ENCODE measurements at regions not wholly inside any gene's neighbourhood (a gene's known extent, or its start where the extent isn't known, plus 50 kb on each side); places are given as distances from the start of the nearest gene placed in this dataset.
A peak's percentile ranks its signal among the peaks of the same experiment; 100 is the strongest.

DNA sequence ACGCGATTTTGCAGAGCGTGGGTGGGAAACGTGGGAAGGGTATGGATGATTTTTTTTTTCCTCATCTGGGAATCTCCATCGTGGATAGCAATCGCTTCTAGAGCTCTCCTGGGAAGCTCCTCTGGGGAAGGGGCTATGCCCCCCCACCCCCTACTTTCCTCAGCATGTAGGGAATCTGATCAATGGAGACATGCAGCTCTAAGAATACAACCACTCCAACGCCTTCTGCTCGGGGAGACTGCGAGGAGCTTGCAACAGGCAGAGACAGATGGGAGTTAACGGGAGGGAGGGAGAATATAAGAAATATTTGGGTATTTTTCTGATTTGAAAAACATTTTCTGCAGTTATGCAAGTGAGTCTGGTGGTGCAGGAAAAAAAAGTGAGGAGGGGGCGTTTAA lies 104.6 kb upstream of the HSD17B12 start:
- no peak for DNase-seq (ENCODE audit: low spot score)

DNA sequence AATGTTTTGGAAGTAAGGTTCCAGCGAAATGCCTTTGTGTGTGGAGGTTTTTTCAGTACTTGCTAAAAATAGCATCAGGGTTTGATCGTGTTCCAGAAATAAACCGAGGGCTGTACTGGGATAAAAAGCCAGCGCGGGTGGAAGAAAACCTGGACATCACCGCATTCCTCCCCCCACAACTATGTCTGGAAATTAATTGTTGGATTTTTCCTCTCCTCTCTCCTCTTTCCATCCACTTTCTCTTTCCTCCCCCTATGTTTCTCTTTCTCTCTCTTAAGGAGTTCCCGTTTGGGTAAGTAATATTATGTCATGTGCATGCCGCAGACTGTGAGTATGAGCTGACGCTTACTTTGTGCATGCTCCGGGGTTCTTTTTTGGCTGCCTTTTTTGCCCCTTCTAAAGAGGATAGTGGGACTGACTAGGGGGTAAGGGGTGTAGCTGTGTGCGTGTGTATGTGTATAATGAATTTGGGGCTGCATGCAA lies 104.2 kb upstream of the HSD17B12 start:
- DNase-seq (ENCODE audit: low spot score) = no peak

DNA sequence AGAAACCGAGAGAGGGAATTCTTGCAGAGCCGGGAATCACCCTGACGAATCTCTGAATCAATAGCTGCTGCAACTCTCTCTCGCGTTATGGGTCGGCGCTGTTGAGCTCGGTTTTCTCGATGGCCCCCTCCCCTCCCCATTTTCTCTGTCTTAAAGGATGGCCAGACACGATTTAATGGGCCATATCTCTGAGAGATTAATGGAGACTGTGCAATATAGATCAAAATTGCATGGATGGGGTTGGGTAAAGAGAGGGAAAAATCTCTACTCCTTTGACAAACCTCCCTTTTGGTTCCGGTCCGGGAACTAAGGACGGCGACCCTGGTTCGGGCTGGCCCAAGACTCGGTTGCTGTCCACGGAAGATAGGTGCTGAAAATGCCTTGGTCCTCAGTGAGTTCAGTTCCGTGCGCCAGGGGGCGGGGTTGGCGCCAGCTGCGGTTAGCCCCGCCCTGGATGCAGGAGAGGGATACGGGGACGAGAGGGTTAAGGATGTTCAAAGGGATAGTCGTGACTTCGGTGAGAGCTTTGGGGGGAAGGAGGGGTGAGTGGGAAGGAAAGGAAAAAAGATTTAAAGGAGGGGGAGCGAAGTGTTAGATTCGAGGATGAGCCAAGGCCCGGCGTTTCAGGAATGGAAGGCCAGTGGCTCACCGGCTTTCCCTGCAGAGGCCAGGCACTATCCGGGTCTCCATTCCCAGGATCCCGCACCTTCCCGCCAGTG lies 103.6 kb upstream of the HSD17B12 start:
- no peak for DNase-seq (ENCODE audit: low spot score)

- DNase-seq (ENCODE audit: low spot score) = no peak
Observed at GRCh38 chr11:43577566-43578264, 102.8 kb upstream of the HSD17B12 start.

DNA sequence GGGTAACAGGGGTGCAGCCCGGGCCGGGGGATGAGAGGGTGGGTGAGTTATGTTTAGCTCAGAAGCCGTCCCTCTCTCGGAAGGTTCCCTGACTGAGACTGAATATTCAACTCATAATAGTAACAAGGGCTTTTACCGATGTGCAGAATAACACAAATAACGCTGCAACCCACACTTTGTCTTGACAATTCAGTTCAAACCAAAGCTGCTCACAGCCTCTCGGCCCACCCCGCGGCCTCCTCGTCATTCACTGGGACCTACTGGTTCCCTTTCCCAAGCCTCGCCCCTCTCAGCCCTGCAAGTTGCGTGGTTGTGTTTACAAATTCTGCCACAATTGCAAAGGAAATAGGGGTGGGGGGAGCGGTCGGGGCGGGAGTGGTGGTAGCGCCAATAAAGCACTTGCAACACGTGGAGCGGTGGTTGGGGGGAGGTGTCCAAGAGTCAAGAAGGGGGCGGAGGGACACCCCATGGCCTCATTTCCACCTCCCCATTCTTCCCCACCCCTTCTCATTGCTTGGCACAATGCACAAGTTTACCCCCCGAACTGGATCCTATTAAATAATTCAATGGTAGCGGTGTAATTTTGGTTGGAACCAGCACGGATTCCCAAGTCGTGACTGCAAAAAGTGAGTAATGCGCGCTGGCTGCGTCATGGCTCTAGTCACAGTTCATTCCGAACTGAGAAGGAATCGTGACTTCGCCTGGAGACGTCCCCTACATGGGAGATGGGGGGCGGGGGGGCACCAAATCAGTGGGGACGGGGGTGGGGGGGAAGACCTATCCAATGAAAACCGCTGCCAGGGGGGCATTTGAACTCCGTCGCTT lies 102.0 kb upstream of the HSD17B12 start:
- DNase-seq (ENCODE audit: low spot score) = no peak

GRCh38 chr11:43579171-43579918 lies 101.2 kb upstream of the HSD17B12 start:
- DNase-seq (ENCODE audit: low spot score) = peak; percentile 45

DNA sequence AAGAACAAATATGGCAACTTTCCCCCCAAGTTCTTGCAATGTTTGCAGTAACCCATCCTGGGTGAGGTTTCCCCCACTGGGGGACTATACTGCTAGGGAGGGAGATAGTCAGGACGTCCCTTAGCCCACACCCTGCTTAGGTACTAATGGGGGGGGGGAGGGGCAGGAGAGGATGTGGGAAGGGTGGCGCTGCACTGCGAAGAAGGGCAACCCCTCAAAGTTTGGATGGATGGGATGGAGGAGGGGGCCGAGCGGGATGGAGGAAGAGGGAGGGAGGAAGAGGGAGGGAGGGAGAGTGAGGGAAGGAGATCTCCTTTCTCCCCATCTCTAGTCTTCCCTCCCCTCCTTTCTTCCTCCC lies 100.6 kb upstream of the HSD17B12 start:
- DNase-seq (ENCODE audit: low spot score) = no peak

DNA sequence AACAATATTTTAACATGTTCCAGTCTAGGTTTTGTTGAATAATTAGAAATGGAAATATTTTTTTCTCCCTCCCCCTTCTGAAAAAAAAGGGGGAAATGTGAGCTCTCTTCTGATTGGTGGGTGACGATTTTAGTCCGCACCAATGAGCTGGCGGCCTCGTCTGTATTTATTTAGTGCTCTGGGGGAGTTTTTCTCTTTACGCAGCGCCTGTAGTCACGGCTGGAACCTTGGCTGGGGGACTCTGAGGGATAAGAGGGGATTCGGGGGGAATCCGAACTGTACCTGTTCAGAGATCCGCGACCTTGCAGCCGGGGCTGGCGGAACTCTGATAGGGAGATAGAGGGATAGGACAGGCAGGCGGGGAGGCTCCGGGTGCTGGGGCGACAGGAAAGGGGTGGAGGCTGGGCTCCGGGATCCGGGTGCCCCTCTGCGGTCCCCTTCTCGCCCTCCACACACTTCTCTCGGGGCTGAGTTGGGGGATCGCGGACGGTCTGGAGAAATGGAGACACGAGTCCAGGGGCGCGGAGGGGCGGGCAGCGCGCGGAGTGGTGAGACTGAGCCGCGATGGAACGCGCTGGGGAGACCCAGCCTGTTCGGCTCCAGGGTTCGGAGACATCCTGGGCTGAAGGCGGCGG lies 99.7 kb upstream of the HSD17B12 start:
- DNase-seq (ENCODE audit: low spot score) = no peak

DNA sequence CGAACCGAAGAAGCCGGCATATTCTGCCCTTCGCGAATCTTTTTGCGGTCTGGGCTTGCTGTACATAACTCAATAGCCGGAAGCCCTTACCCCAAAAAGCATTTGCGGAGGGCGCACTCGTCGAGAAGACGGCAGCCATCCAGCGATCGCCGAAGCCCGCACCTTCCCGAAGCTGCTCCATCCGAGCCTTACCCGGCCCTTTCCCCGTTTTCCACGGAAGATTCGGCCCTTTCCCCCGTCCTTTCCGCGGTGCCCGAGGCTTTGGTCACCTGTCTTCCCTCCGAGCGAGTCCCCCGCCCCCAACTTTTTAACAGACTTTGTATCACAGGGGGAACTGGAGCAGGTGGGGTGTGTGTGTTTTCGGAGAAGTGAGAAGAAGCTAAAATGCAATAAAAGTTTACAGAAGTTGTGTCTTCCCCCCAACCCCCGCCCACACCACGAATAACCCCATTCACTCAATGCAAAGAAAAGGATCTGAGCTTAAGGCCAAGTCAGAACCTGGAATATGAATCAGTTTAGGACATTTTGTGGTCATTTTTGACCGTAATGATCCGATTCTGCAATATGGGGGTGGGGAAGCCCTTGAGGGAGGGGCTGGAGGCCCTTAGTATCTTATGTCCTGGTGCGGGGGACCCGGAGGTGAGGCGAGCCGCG lies 99.0 kb upstream of the HSD17B12 start:
- DNase-seq (ENCODE audit: low spot score) = no peak

DNA sequence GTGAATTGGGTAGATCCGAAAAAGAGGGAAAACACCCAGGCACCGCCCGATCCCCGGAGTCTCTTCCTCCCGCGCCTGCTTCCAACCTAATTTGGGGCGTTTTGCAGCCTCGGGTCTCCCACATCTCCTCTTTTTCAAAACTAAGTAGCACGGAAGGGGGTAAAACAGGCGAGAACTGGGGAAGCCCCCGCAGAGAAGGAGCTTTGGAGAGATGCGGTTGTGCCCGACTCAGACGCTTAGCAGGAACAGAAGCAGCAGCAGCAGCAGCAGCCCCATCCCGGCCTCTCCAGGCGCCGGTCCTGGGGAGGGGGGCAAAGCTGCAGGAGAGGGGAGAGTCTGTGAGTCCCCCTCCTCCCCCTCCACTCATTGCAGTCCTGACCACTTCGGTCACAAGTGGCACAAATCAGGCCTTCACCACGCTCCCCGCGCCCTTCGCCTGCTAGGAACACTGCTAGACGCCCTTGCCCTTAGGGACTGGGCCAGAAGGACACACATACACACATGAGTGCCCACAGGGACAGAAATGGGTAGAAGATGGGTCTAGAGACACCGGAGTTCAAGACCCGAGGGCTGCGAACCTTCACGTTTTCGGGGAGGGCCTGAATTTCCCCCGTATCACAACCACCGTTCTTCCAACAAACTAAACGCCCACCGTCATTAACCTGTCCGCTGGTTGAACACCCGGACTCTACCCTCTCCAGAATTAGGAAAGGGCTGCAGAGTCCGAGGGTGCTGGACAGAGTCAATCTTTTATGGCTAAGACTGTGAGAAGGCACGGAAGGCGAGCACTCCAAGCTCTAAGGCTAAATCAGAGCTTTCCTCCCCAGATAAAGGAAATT lies 98.3 kb upstream of the HSD17B12 start:
- no peak for DNase-seq (ENCODE audit: low spot score)

DNA sequence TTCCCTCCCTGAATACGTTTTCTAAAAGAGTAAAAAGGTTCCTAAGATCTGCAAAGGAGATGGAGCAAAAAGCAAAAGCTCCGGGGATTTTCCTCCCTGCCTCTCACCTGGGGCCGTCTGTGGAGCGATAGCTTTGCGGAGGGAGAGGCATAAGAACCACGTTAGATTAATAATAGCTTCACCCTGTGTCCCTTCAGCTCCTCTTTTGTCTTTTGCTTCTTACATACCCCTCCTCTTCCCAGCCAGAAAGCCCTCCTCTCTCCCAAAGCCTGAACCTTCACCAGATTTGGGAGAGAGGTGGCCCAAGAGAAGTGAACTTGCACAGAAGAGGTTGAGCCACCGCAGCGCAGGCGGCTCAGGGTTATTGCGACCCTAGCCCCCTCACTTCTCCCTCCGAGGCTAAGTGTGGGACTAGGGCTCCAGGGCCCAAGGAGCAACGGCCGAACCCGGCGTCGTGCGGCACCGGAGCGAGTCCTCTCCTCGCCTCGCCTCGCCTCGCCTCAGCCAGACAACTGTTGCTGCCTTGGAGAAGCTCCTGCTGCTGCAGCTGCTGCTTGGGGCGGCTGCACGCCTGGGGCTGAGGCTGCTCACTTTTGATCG lies 97.6 kb upstream of the HSD17B12 start:
- no peak for DNase-seq (ENCODE audit: low spot score)

GRCh38 chr11:43583548-43583947 lies 97.0 kb upstream of the HSD17B12 start:
- no peak for DNase-seq (ENCODE audit: low spot score)

- DNase-seq (ENCODE audit: low spot score) = no peak
Observed at GRCh38 chr11:43585877-43586608, 94.5 kb upstream of the HSD17B12 start.

GRCh38 chr11:43589601-43590250 lies 90.8 kb upstream of the HSD17B12 start:
- DNase-seq (ENCODE audit: low spot score) = no peak

DNA sequence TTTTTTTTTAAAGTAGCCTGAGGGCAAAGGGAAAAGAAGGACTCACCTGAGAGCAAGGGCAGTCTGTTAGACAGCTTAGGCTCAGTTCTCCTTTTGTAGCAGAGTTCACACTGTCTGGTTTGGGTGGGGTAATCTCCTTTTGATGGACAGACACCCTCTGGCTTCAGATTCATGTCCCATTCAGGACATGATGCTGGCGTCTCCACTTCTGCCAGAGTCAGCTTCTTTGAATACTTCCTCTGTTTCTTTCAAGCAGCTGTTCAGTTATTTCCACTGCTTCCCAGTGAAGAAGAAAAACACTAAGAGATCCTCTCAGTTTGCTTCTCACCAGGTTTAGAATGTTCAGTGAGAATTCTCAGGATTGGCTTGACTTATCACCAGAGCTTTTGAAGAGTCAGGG lies 79.0 kb upstream of the HSD17B12 start:
- no peak for DNase-seq (ENCODE audit: low spot score)

DNA sequence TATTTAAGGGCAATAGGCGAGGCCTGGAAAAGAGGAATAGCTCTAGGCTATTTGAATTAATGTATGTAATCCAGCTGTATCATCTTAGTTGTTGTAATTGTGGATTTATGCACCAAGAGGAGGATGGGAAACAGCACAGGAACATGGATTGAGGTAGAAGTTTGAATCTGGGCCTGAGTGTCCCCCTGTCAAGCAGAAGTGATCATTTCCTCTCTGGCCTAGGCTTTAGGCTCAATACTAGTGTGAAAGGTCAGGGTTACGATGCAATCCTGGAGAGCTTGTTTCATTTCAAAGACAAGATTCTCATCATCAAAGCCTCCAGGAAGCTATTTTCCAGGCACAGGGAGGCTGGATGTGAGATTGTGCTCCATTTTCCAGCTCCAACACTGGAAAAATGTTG lies 77.9 kb upstream of the HSD17B12 start:
- DNase-seq (ENCODE audit: low spot score) = no peak

GRCh38 chr11:43614214-43614613 lies 66.3 kb upstream of the HSD17B12 start:
- DNase-seq (ENCODE audit: low spot score) = no peak

GRCh38 chr11:43619863-43620505 lies 60.6 kb upstream of the HSD17B12 start:
- no peak for DNase-seq (ENCODE audit: low spot score)

Data from activated CD4-positive, alpha-beta T cell treated with anti-CD3 and anti-CD28 coated beads, Interleukin-2, Interleukin-4, amounts not matched to agents 100 ng/mL and 50 ng/mL, durations not matched to agents 16 hours and 8 hours (primary cell).